Vagina (tissue), 2 donors: ENCODE measurements at regions not wholly inside any gene's neighbourhood (a gene's known extent, or its start where the extent isn't known, plus 50 kb on each side); places are given as distances from the start of the nearest gene placed in this dataset.

Experiments
- POLR2A ChIP-seq, 2 donors: fragments of 450-650 bp; IDR thresholded peaks; one replicate each; pipeline ENCODE4 v1.6.1; 2017; ENCODE audit warnings: antibody characterized with exemption in 2 of 2, mild to moderate bottlenecking in 2 of 2, moderate library complexity in 2 of 2
- POLR2AphosphoS5 ChIP-seq, 2 donors: sonication (generic); formaldehyde crosslinking; IDR thresholded peaks; one replicate each; pipeline ENCODE4 v1.9.0; 2017; ENCODE audit warnings: antibody characterized with exemption in 2 of 2, mild to moderate bottlenecking in 2 of 2, low read depth in 1 of 2; ENCODE audit not compliant: insufficient read depth in 1 of 2
- TF ChIP-seq, protein P1 (sequence below), 3 experiments: fragments of 450-650 bp in 2 of 3; fragments of 200-600 bp in 1 of 3; sonication (generic) in 1 of 3; IDR thresholded peaks; one replicate each; pipeline ENCODE4 v1.5.1; 2017 to 2019; ENCODE audit warnings: antibody characterized with exemption in 3 of 3, mild to moderate bottlenecking in 2 of 3, moderate library complexity in 2 of 3

DNA sequence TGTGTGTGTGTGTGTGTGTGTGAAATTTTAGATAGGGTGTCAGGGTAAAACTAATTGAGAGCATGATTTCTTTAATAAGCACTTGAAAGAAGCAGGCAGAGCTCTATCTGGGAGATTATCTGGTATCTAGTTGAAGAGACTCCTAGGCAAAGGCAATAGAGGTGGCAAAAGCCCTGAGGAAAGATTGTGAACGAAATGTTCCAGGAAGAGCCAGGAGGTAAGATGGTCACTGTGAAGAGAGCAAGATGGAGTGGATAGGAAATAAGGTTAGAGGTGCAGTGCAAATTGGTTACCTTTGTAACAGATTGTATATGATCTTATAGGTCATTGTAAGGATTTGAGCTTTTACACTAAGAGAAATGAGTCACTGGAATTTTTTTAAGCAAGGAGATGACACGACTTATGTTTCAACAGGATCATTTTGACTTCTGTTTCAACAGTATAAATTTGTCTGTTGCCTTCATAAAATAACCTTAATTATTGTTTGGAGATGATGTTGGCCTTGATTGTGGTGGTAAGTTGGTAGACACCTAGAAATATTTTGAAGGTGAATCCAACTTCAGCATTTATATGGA lies 239.6 kb downstream of the PARP8 start:
- TF ChIP-seq, protein P1, sequence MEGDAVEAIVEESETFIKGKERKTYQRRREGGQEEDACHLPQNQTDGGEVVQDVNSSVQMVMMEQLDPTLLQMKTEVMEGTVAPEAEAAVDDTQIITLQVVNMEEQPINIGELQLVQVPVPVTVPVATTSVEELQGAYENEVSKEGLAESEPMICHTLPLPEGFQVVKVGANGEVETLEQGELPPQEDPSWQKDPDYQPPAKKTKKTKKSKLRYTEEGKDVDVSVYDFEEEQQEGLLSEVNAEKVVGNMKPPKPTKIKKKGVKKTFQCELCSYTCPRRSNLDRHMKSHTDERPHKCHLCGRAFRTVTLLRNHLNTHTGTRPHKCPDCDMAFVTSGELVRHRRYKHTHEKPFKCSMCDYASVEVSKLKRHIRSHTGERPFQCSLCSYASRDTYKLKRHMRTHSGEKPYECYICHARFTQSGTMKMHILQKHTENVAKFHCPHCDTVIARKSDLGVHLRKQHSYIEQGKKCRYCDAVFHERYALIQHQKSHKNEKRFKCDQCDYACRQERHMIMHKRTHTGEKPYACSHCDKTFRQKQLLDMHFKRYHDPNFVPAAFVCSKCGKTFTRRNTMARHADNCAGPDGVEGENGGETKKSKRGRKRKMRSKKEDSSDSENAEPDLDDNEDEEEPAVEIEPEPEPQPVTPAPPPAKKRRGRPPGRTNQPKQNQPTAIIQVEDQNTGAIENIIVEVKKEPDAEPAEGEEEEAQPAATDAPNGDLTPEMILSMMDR (IDR thresholded peaks at IDR 0.05), result no peak
- TF ChIP-seq POLR2A (IDR thresholded peaks at IDR 0.05) (no peak), POLR2AphosphoS5 (IDR thresholded peaks at IDR 0.05; ENCODE audit: insufficient read depth in 1 of 2, low read depth in 1 of 2) (no peak)
